PFSK-1 (cell line): ENCODE measurements at regions not wholly inside any gene's neighbourhood (a gene's known extent, or its start where the extent isn't known, plus 50 kb on each side); places are given as distances from the start of the nearest gene placed in this dataset.

Experiments used
- FOXP2 ChIP-seq: optimal IDR thresholded peaks from 2 replicates; pipeline ENCODE3; 2011; ENCODE audit warnings: borderline replicate concordance, control low read depth, inconsistent platforms; ENCODE audit not compliant: insufficient read depth; ENCODE audit errors: extremely low read length, extremely low read depth
- POLR2AphosphoS5 ChIP-seq: IDR thresholded peaks from 2 replicates; pipeline ENCODE4 v1.6.1; 2012; ENCODE audit warnings: low read depth, mild to moderate bottlenecking, control low read depth, low read length, moderate library complexity
- REST ChIP-seq, 2 experiments: IDR thresholded peaks; 2 replicates each; pipeline versions ENCODE4 v1.6.1 to v1.8.0; 2011 to 2012; ENCODE audit warnings: low read depth in 2 of 2, low read length in 2 of 2, control low read depth in 1 of 2, inconsistent platforms in 1 of 2, mild to moderate bottlenecking in 1 of 2, moderate library complexity in 1 of 2; ENCODE audit not compliant: insufficient read depth in 1 of 2
- SIN3A ChIP-seq: IDR thresholded peaks from 2 replicates; pipeline ENCODE4 v1.6.1; 2012; ENCODE audit warnings: mild to moderate bottlenecking, low read length, moderate library complexity, borderline replicate concordance; ENCODE audit not compliant: insufficient read depth
- TAF1 ChIP-seq: IDR thresholded peaks from 2 replicates; pipeline ENCODE4 v1.6.1; 2012; ENCODE audit warnings: low read length, control low read depth, borderline replicate concordance; ENCODE audit not compliant: insufficient read depth

GRCh38 chr5:25285136-25285535 lies 640.4 kb upstream of the CDH10 start:
- TF ChIP-seq REST (IDR thresholded peaks at IDR 0.05; ENCODE audit: insufficient read depth in 1 of 2, low read depth in 2 of 2, low read length in 2 of 2), result no peak
- TF ChIP-seq POLR2AphosphoS5, result no peak
- TF ChIP-seq FOXP2, result no peak
- no peak for TF ChIP-seq SIN3A
- TF ChIP-seq TAF1, result no peak

GRCh38 chr5:25262221-25262620 lies 617.4 kb upstream of the CDH10 start:
- TF ChIP-seq TAF1 (no peak), REST (IDR thresholded peaks at IDR 0.05; ENCODE audit: insufficient read depth in 1 of 2, low read depth in 2 of 2, low read length in 2 of 2) (no peak), POLR2AphosphoS5 (no peak), SIN3A (no peak)

- no peak for TF ChIP-seq TAF1
- TF ChIP-seq POLR2AphosphoS5, result no peak
- TF ChIP-seq SIN3A, result no peak
- no peak for TF ChIP-seq REST (IDR thresholded peaks at IDR 0.05; ENCODE audit: insufficient read depth in 1 of 2, low read depth in 2 of 2, low read length in 2 of 2)
- no peak for TF ChIP-seq FOXP2
These were observed 610.4 kb upstream of the CDH10 start for GRCh38 chr5:25255128-25255527.

GRCh38 chr5:25241981-25242380 lies 597.2 kb upstream of the CDH10 start:
- TF ChIP-seq POLR2AphosphoS5 (no peak), TAF1 (no peak), REST (IDR thresholded peaks at IDR 0.05; ENCODE audit: insufficient read depth in 1 of 2, low read depth in 2 of 2, low read length in 2 of 2) (no peak), SIN3A (no peak), FOXP2 (no peak)

GRCh38 chr5:25224316-25224982 lies 579.7 kb upstream of the CDH10 start:
- TF ChIP-seq POLR2AphosphoS5, result no peak
- TF ChIP-seq TAF1, result no peak
- no peak for TF ChIP-seq FOXP2
- TF ChIP-seq REST (IDR thresholded peaks at IDR 0.05; ENCODE audit: insufficient read depth in 1 of 2, low read depth in 2 of 2, low read length in 2 of 2), result no peak
- TF ChIP-seq SIN3A, result no peak
